AG04450 (cell line): ENCODE measurements at regions not wholly inside any gene's neighbourhood (a gene's known extent, or its start where the extent isn't known, plus 50 kb on each side); places are given as distances from the start of the nearest gene placed in this dataset.
"Not testable (repeated sequence)": the region's sequence is repeated elsewhere in the genome, so short reads cannot be mapped to it uniquely, and the experiment has no call there.

Experiments used
- CTCF ChIA-PET: fragments of 300-600, 350-600 bp; formaldehyde crosslinking; extraction: SDS; loops from one replicate; lab custom pipeline; 2022; ENCODE audit warnings: antibody characterized with exemption, inconsistent platforms; lab: Charles Lee
- POLR2A ChIA-PET: fragments of 350-600 bp; formaldehyde crosslinking; extraction: SDS; loops from one replicate; lab custom pipeline; 2021; ENCODE audit warnings: antibody characterized with exemption, inconsistent platforms; lab: Yijun Ruan, JAX
- DNase-seq: peaks from one replicate; pipeline ENCODE4 v3.0.0-alpha.2; 2011; ENCODE audit warnings: low read depth, low spot score
- H3K27ac ChIP-seq: one replicate; pipeline ENCODE4 v1.5.1; 2012; ENCODE audit warnings: low read depth, low read length, control low read depth
- H3K27me3 ChIP-seq: one replicate; pipeline ENCODE4 v1.6.0; 2012; ENCODE audit warnings: low read length; ENCODE audit not compliant: control insufficient read depth, insufficient read depth
- H3K4me3 ChIP-seq: 2 replicates; pipeline ENCODE4 v1.5.1; 2011; ENCODE audit warnings: mild to moderate bottlenecking, low read depth, low read length, control low read depth
- H3K9me3 ChIP-seq: 2 replicates; pipeline ENCODE4 v1.5.1; 2012; ENCODE audit warnings: low read length; ENCODE audit not compliant: control insufficient read depth, insufficient read depth
- CTCF ChIP-seq: IDR thresholded peaks from 2 replicates; pipeline ENCODE4 v1.5.1; 2011; ENCODE audit warnings: low read depth, low read length, control low read depth, inconsistent platforms

- peaks cover 11% of the 10 kb centered on the region for H3K9me3 ChIP-seq
- no peak for DNase-seq
- no peaks in the 10 kb centered on the region for H3K27me3 ChIP-seq
- no peak for TF ChIP-seq CTCF
- POLR2A ChIA-PET, result no interaction called here
- H3K27ac ChIP-seq, result no peak overlapping the region
- no peak overlapping the region for H3K4me3 ChIP-seq
- CTCF ChIA-PET, result no interaction called here
Measured at GRCh38 chrX:128619490-128619889, 567.3 kb upstream of the ACTRT1 start.

- ChIA-PET CTCF (no interaction called here), POLR2A (no interaction called here)
- no peak for TF ChIP-seq CTCF
- H3K27me3 ChIP-seq, result no peaks in the 10 kb centered on the region
- no peak for DNase-seq
- no peaks in the 10 kb centered on the region for H3K9me3 ChIP-seq
- no peak overlapping the region for H3K27ac ChIP-seq
- no peak overlapping the region for H3K4me3 ChIP-seq
Measured at GRCh38 chrX:128616933-128617332, 564.7 kb upstream of the ACTRT1 start.

GRCh38 chrX:128606817-128607216, 554.6 kb upstream of the ACTRT1 start:
- DNase-seq, POLR2A ChIA-PET, CTCF ChIA-PET, H3K9me3 ChIP-seq, H3K27me3 ChIP-seq, H3K4me3 ChIP-seq, H3K27ac ChIP-seq: not testable (repeated sequence)

- POLR2A ChIA-PET, CTCF ChIA-PET: not testable (repeated sequence)
Measured at GRCh38 chrX:128606357-128606756, 554.2 kb upstream of the ACTRT1 start.

GRCh38 chrX:128601706-128602105, 549.5 kb upstream of the ACTRT1 start:
- Histone ChIP-seq H3K4me3 (no peak overlapping the region), H3K9me3 (peaks cover 13% of the 10 kb centered on the region), H3K27ac (no peak overlapping the region), H3K27me3 (no peaks in the 10 kb centered on the region)
- TF ChIP-seq CTCF, result no peak
- no peak for DNase-seq
- ChIA-PET CTCF (no interaction called here), POLR2A (no interaction called here)

More at GRCh38 chrX:128606357-128606756, 554.2 kb upstream of the ACTRT1 start:
- H3K27me3 ChIP-seq, DNase-seq, H3K27ac ChIP-seq, H3K9me3 ChIP-seq, H3K4me3 ChIP-seq: not testable (repeated sequence)

- DNase-seq, result no peak
- H3K27ac ChIP-seq, result no peak overlapping the region
- no peak overlapping the region for H3K4me3 ChIP-seq
- TF ChIP-seq CTCF, result no peak
- CTCF ChIA-PET, result no interaction called here
- POLR2A ChIA-PET, result no interaction called here
- peaks cover 13% of the 10 kb centered on the region; the same call in 1 of the 2 replicates for H3K9me3 ChIP-seq
- H3K27me3 ChIP-seq, result no peaks in the 10 kb centered on the region
Measured at GRCh38 chrX:128599632-128600031, 547.4 kb upstream of the ACTRT1 start.
